Peyer's patch (tissue), 4 donors: ENCODE measurements at regions not wholly inside any gene's neighbourhood (a gene's known extent, or its start where the extent isn't known, plus 50 kb on each side); places are given as distances from the start of the nearest gene placed in this dataset.

Source experiments
- DNase-seq, 3 donors: peaks; one replicate each; pipeline ENCODE4 v3.0.0-alpha.2; 2017 to 2019
- H3K27ac ChIP-seq, 4 donors: fragments of 200-600 bp; sonication (generic); one replicate each; pipeline ENCODE4 v1.5.1; 2016 to 2019
- H3K27me3 ChIP-seq, 2 donors: fragments of 200-600 bp; sonication (generic); one replicate each; pipeline ENCODE4 v1.5.1; 2019
- H3K36me3 ChIP-seq, 3 donors: fragments of 200-600 bp; sonication (generic); one replicate each; pipeline ENCODE4 v1.5.1; 2016 to 2019
- H3K4me1 ChIP-seq, 4 donors: fragments of 200-600 bp; sonication (generic); one replicate each; pipeline ENCODE4 v1.5.1; 2016 to 2019
- H3K4me3 ChIP-seq, 4 donors: fragments of 200-600 bp; sonication (generic); 1 replicate in 3 of 4; 2 replicates in 1 of 4; pipeline ENCODE4 v1.5.1; 2016 to 2019; ENCODE audit warnings: mild to moderate bottlenecking in 1 of 4
- H3K9me3 ChIP-seq, 4 donors: fragments of 200-600 bp; sonication (generic); one replicate each; pipeline ENCODE4 v1.5.1; 2016 to 2019; ENCODE audit warnings: mild to moderate bottlenecking in 1 of 4
- CTCF ChIP-seq, 6 experiments: fragments of 450-650 bp in 4 of 6; fragments of 200-600 bp in 2 of 6; sonication (generic) in 1 of 6; IDR thresholded peaks; one replicate each; pipeline ENCODE4 v1.5.1; 2017 to 2019; ENCODE audit warnings: antibody characterized with exemption in 6 of 6, mild to moderate bottlenecking in 3 of 6, moderate library complexity in 1 of 6
- POLR2A ChIP-seq, 2 donors: fragments of 450-650 bp; IDR thresholded peaks; one replicate each; pipeline ENCODE4 v1.5.1; 2017; ENCODE audit warnings: antibody characterized with exemption in 2 of 2, mild to moderate bottlenecking in 2 of 2, moderate library complexity in 2 of 2

GRCh38 chr15:54808321-54808720 lies 388.4 kb downstream of the RSL24D1 start:
- no peaks in the 10 kb centered on the region for H3K27me3 ChIP-seq
- no peak for TF ChIP-seq POLR2A (IDR thresholded peaks at IDR 0.05)
- no peak for TF ChIP-seq CTCF (IDR thresholded peaks at IDR 0.05)
- no peak overlapping the region for H3K27ac ChIP-seq

GRCh38 chr15:54803987-54804386 lies 392.8 kb downstream of the RSL24D1 start:
- DNase-seq: no peak
- no peaks in the 10 kb centered on the region for H3K36me3 ChIP-seq

More at GRCh38 chr15:54808321-54808720, 388.4 kb downstream of the RSL24D1 start:
- Histone ChIP-seq H3K4me1 (no peaks in the 10 kb centered on the region), H3K4me3 (no peak overlapping the region), H3K36me3 (no peaks in the 10 kb centered on the region), H3K9me3 (no peaks in the 10 kb centered on the region)
- DNase-seq: no peak

GRCh38 chr15:54803134-54803808 lies 393.5 kb downstream of the RSL24D1 start:
- H3K4me3 ChIP-seq: no peak overlapping the region
- H3K4me1 ChIP-seq: no peaks in the 10 kb centered on the region
- DNase-seq: no peak
- no peaks in the 10 kb centered on the region for H3K9me3 ChIP-seq
- H3K27ac ChIP-seq: no peak overlapping the region
- H3K36me3 ChIP-seq: no peaks in the 10 kb centered on the region
- H3K27me3 ChIP-seq: no peaks in the 10 kb centered on the region
- TF ChIP-seq POLR2A (IDR thresholded peaks at IDR 0.05) (no peak), CTCF (IDR thresholded peaks at IDR 0.05) (no peak)

More at GRCh38 chr15:54803987-54804386, 392.8 kb downstream of the RSL24D1 start:
- Histone ChIP-seq H3K9me3 (no peaks in the 10 kb centered on the region), H3K4me3 (no peak overlapping the region), H3K27me3 (no peaks in the 10 kb centered on the region), H3K4me1 (no peaks in the 10 kb centered on the region), H3K27ac (no peak overlapping the region)
- TF ChIP-seq POLR2A (IDR thresholded peaks at IDR 0.05): no peak
- no peak for TF ChIP-seq CTCF (IDR thresholded peaks at IDR 0.05)

- TF ChIP-seq POLR2A (IDR thresholded peaks at IDR 0.05): no peak
- TF ChIP-seq CTCF (IDR thresholded peaks at IDR 0.05): no peak
- H3K4me1 ChIP-seq: no peaks in the 10 kb centered on the region
- DNase-seq: no peak
- no peaks in the 10 kb centered on the region for H3K9me3 ChIP-seq
- no peaks in the 10 kb centered on the region for H3K36me3 ChIP-seq
- H3K27me3 ChIP-seq: no peaks in the 10 kb centered on the region
- no peak overlapping the region for H3K27ac ChIP-seq
- no peak overlapping the region for H3K4me3 ChIP-seq
Measured at GRCh38 chr15:54792526-54792925, 404.2 kb downstream of the RSL24D1 start.

- DNase-seq: no peak
Measured at GRCh38 chr15:54790693-54791092, 406.0 kb downstream of the RSL24D1 start.

More at GRCh38 chr15:54790693-54791092, 406.0 kb downstream of the RSL24D1 start:
- Histone ChIP-seq H3K9me3 (no peaks in the 10 kb centered on the region), H3K4me3 (no peak overlapping the region), H3K4me1 (no peaks in the 10 kb centered on the region), H3K27ac (no peak overlapping the region), H3K27me3 (no peaks in the 10 kb centered on the region), H3K36me3 (no peaks in the 10 kb centered on the region)
- TF ChIP-seq CTCF (IDR thresholded peaks at IDR 0.05) (no peak), POLR2A (IDR thresholded peaks at IDR 0.05) (no peak)
